GM23338 (cell line): ENCODE measurements at regions not wholly inside any gene's neighbourhood (a gene's known extent, or its start where the extent isn't known, plus 50 kb on each side); places are given as distances from the start of the nearest gene placed in this dataset.

Experiments
- CREB1 ChIP-seq: fragments of 250-450 bp; sonication (Bioruptor Pico); IDR thresholded peaks from 2 replicates; pipeline ENCODE4 v1.5.0; 2020; ENCODE audit warnings: low read depth, mild to moderate bottlenecking, moderate library complexity
- CTCF ChIP-seq, 2 experiments: fragments of 200-600 bp in 1 of 2; sonication (generic) in 1 of 2; conservative IDR thresholded peaks; 2 replicates each; pipeline versions ENCODE4 v1.5.1 to v1.6.1; 2016 to 2017; ENCODE audit warnings: antibody characterized with exemption in 2 of 2, low read depth in 2 of 2, mild to moderate bottlenecking in 2 of 2, moderate library complexity in 1 of 2
- EZH2 ChIP-seq: fragments of 200-600 bp; sonication (generic); IDR thresholded peaks from one replicate; pipeline ENCODE4 v1.8.0; 2017; ENCODE audit warnings: antibody characterized with exemption, mild to moderate bottlenecking, low read depth; ENCODE audit not compliant: unreplicated experiment
- POLR2AphosphoS5 ChIP-seq: IDR thresholded peaks from 2 replicates; pipeline ENCODE4 v1.6.1; 2016; ENCODE audit warnings: antibody characterized with exemption, low read depth

GRCh38 chr5:120841830-120842229, 377.7 kb downstream of the PRR16 start:
- no peak for TF ChIP-seq CTCF (conservative IDR thresholded peaks at IDR 0.05; ENCODE audit: low read depth in 2 of 2)
- no peak for TF ChIP-seq CREB1
- TF ChIP-seq POLR2AphosphoS5: no peak
- no peak for TF ChIP-seq EZH2
